SK-MEL-5 (cell line): ENCODE measurements at regions not wholly inside any gene's neighbourhood (a gene's known extent, or its start where the extent isn't known, plus 50 kb on each side); places are given as distances from the start of the nearest gene placed in this dataset.
"Not testable (repeated sequence)": the region's sequence is repeated elsewhere in the genome, so short reads cannot be mapped to it uniquely, and the experiment has no call there.

ENCODE experiments used
- DNase-seq: peaks from one replicate; pipeline ENCODE4 v3.0.0-alpha.2; 2016; ENCODE audit warnings: low read depth, low spot score
- in situ Hi-C: cut with HindIII; loops from 2 replicates; pipeline ENCODE4 v1.10.0; 2016; ENCODE audit warnings: low sequenced_read_pairs, high pct_unique_total_duplicates, low pct_unique_long_range_greater_than_20kb

- DNase-seq, in situ Hi-C loops: not testable (repeated sequence)
Measured at GRCh38 chr1:149691399-149691798, 91.1 kb upstream of the FCGR1A start.

- in situ Hi-C loops, DNase-seq: not testable (repeated sequence)
Measured at GRCh38 chr1:149692804-149693539, 89.5 kb upstream of the FCGR1A start.

GRCh38 chr1:149695066-149695465, 87.4 kb upstream of the FCGR1A start:
- in situ Hi-C loops: not testable (repeated sequence)

GRCh38 chr1:149700220-149700619, 82.3 kb upstream of the FCGR1A start:
- DNase-seq, in situ Hi-C loops: not testable (repeated sequence)

More at GRCh38 chr1:149695066-149695465, 87.4 kb upstream of the FCGR1A start:
- DNase-seq: not testable (repeated sequence)

GRCh38 chr1:149700677-149701567, 81.6 kb upstream of the FCGR1A start:
- in situ Hi-C loops, DNase-seq: not testable (repeated sequence)

GRCh38 chr1:149708192-149708853, 74.2 kb upstream of the FCGR1A start:
- peak; percentile 87 for DNase-seq
- in situ Hi-C loops: not testable (repeated sequence)

- DNase-seq, in situ Hi-C loops: not testable (repeated sequence)
Measured at GRCh38 chr1:149711651-149712050, 70.8 kb upstream of the FCGR1A start.

- in situ Hi-C loops: not testable (repeated sequence)
Measured at GRCh38 chr1:149712154-149712927, 70.2 kb upstream of the FCGR1A start.

GRCh38 chr1:149713513-149713912, 69.0 kb upstream of the FCGR1A start:
- in situ Hi-C loops, DNase-seq: not testable (repeated sequence)

More at GRCh38 chr1:149712154-149712927, 70.2 kb upstream of the FCGR1A start:
- peak; percentile 85 for DNase-seq

- DNase-seq, in situ Hi-C loops: not testable (repeated sequence)
Measured at GRCh38 chr1:149713952-149714351, 68.5 kb upstream of the FCGR1A start.

- DNase-seq, in situ Hi-C loops: not testable (repeated sequence)
Measured at GRCh38 chr1:149724618-149725302, 57.7 kb upstream of the FCGR1A start.

- in situ Hi-C loops: not testable (repeated sequence)
Measured at GRCh38 chr1:149726688-149727087, 55.8 kb upstream of the FCGR1A start.

GRCh38 chr1:149728598-149728997, 53.9 kb upstream of the FCGR1A start:
- in situ Hi-C loops, DNase-seq: not testable (repeated sequence)

More at GRCh38 chr1:149726688-149727087, 55.8 kb upstream of the FCGR1A start:
- not testable (repeated sequence) for DNase-seq
